HCT116 (cell line): ENCODE measurements at regions not wholly inside any gene's neighbourhood (a gene's known extent, or its start where the extent isn't known, plus 50 kb on each side); places are given as distances from the start of the nearest gene placed in this dataset.

ENCODE experiments used
- ATAC-seq: fragments of 200-7000 bp; cut with Tn5 transposase; 2 replicates; pipeline ENCODE4 v1.9.1; 2020; ENCODE audit warnings: mild to moderate bottlenecking, moderate library complexity
- BruUV-seq: library from RNA; stranded (reverse); fragments of 400-500 nt; replicated peaks from 2 replicates; lab custom pipeline; 2021; lab: Mats Ljungman, UMichigan
- CTCF ChIA-PET: fragments of 300-600 bp; sonication (Branson Sonifier 250); formaldehyde crosslinking; loops from one replicate; lab custom pipeline; 2021; ENCODE audit warnings: antibody characterized with exemption; lab: Charles Lee
- POLR2A ChIA-PET: fragments of 300-600, 350-600 bp; sonication (Branson Sonifier 250); formaldehyde crosslinking; loops from one replicate; lab custom pipeline; 2021; ENCODE audit warnings: antibody characterized with exemption; lab: Charles Lee
- RAD21 ChIA-PET, 2 experiments: fragments of 300-600 bp; sonication (Branson Sonifier 250); formaldehyde crosslinking; loops; one replicate each; lab custom pipeline; 2023; ENCODE audit warnings: low total read pairs in 2 of 2; ENCODE audit not compliant: uncharacterized antibody in 2 of 2, unreplicated experiment in 2 of 2, low non-redundant PET in 1 of 2; lab: Charles Lee
- DNase-seq: peaks from one replicate; pipeline ENCODE4 v3.0.0-alpha.2; 2010; ENCODE audit warnings: low read depth, low spot score
- H2AFZ ChIP-seq: fragments of 200-600 bp; shearing (Covaris generic), sonication (generic); 2 replicates; pipeline ENCODE4 v1.6.1; 2017; ENCODE audit warnings: low read depth, mixed run types, mixed read lengths, antibody characterized with exemption, low read length; ENCODE audit not compliant: poor library complexity, severe bottlenecking
- H3K27ac ChIP-seq: 2 replicates; pipeline ENCODE4 v1.5.1; 2012; ENCODE audit warnings: low read depth, low read length
- H3K27me3 ChIP-seq: fragments of 200-600 bp; sonication (generic); 2 replicates; pipeline ENCODE4 v1.6.1; 2016; ENCODE audit warnings: mixed run types, low read length, mixed read lengths; ENCODE audit not compliant: insufficient read depth
- H3K36me3 ChIP-seq, 2 experiments: fragments of 200-500 bp in 1 of 2; fragments of 200-600 bp in 1 of 2; sonication (Bioruptor generic) in 1 of 2; sonication (generic) in 1 of 2; 2 replicates each; pipeline versions ENCODE4 v1.5.1 to v1.6.1; 2014 to 2016; ENCODE audit warnings: low read length in 2 of 2, inconsistent platforms in 1 of 2, mixed read lengths in 1 of 2, mixed run types in 1 of 2; ENCODE audit not compliant: insufficient read depth in 2 of 2, control insufficient read depth in 1 of 2
- H3K4me1 ChIP-seq, 2 experiments: fragments of 200-600 bp in 1 of 2; sonication (generic) in 1 of 2; 2 replicates each; pipeline versions ENCODE4 v1.5.1 to v1.6.1; 2012 to 2017; ENCODE audit warnings: low read length in 2 of 2, inconsistent platforms in 1 of 2, mild to moderate bottlenecking in 1 of 2, mixed read lengths in 1 of 2, mixed run types in 1 of 2, moderate library complexity in 1 of 2; ENCODE audit not compliant: insufficient read depth in 2 of 2, control insufficient read depth in 1 of 2
- H3K4me2 ChIP-seq: fragments of 200-600 bp; sonication (generic); 2 replicates; pipeline ENCODE4 v1.6.1; 2017; ENCODE audit warnings: mixed run types, low read length, mixed read lengths
- H3K4me3 ChIP-seq, 2 experiments: fragments of 200-600 bp in 1 of 2; sonication (generic) in 1 of 2; replicated peaks in 1 of 2; 2 replicates each; pipeline ENCODE4 v1.5.1; 2011 to 2016; ENCODE audit warnings: low read length in 2 of 2, control low read depth in 1 of 2, low read depth in 1 of 2, mild to moderate bottlenecking in 1 of 2, mixed read lengths in 1 of 2, mixed run types in 1 of 2
- H3K79me2 ChIP-seq: fragments of 200-600 bp; sonication (generic); 2 replicates; pipeline ENCODE4 v1.6.1; 2017; ENCODE audit warnings: mild to moderate bottlenecking, mixed run types, low read length, moderate library complexity, mixed read lengths; ENCODE audit not compliant: insufficient read depth
- H3K9ac ChIP-seq: fragments of 200-600 bp; sonication (generic); 2 replicates; pipeline ENCODE4 v1.6.1; 2016; ENCODE audit warnings: low read length, mixed read lengths
- H3K9me2 ChIP-seq: fragments of 200-600 bp; sonication (generic), shearing (Covaris generic); 2 replicates; pipeline ENCODE4 v1.6.1; 2017; ENCODE audit warnings: mixed run types, mild to moderate bottlenecking, moderate library complexity; ENCODE audit not compliant: insufficient read depth
- H3K9me3 ChIP-seq, 2 experiments: fragments of 200-500 bp in 1 of 2; fragments of 200-600 bp in 1 of 2; sonication (Bioruptor generic) in 1 of 2; sonication (generic) in 1 of 2; 2 replicates each; pipeline ENCODE4 v1.6.1; 2014 to 2017; ENCODE audit warnings: low read length in 2 of 2, mixed read lengths in 2 of 2, inconsistent platforms in 1 of 2, low read depth in 1 of 2, mild to moderate bottlenecking in 1 of 2, mixed run types in 1 of 2, moderate library complexity in 1 of 2; ENCODE audit not compliant: control insufficient read depth in 1 of 2, insufficient read depth in 1 of 2
- H4K20me1 ChIP-seq: fragments of 200-600 bp; sonication (generic), shearing (Covaris generic); 2 replicates; pipeline ENCODE4 v1.6.1; 2017; ENCODE audit warnings: mixed run types, mild to moderate bottlenecking, moderate library complexity; ENCODE audit not compliant: insufficient read depth
- EZH2phosphoT487 ChIP-seq: fragments of 200-600 bp; IDR thresholded peaks from 2 replicates; pipeline ENCODE4 v1.6.1; 2018; ENCODE audit warnings: antibody characterized with exemption, borderline replicate concordance
- FOSL1 ChIP-seq: IDR thresholded peaks from 2 replicates; pipeline ENCODE4 v1.6.1; 2012; ENCODE audit warnings: low read depth
- POLR2A ChIP-seq: IDR thresholded peaks from 2 replicates; pipeline ENCODE4 v1.7.0; 2011; ENCODE audit warnings: borderline replicate concordance; ENCODE audit not compliant: insufficient read depth, insufficient read length; ENCODE audit errors: extremely low read depth
- POLR2AphosphoS5 ChIP-seq: IDR thresholded peaks from 2 replicates; pipeline ENCODE4 v1.6.1; 2011; ENCODE audit warnings: mild to moderate bottlenecking, low read depth, low read length, moderate library complexity
- SP1 ChIP-seq: IDR thresholded peaks from 2 replicates; pipeline ENCODE4 v1.6.1; 2012; ENCODE audit warnings: low read depth
- SRF ChIP-seq: IDR thresholded peaks from 2 replicates; pipeline ENCODE4 v1.6.1; 2012; ENCODE audit warnings: low read depth
- TCF7L2 ChIP-seq: IDR thresholded peaks from 2 replicates; pipeline ENCODE4 v1.7.0; 2011; ENCODE audit warnings: borderline replicate concordance, inconsistent platforms; ENCODE audit not compliant: insufficient read depth, insufficient read length; ENCODE audit errors: extremely low read depth
- ZBTB33 ChIP-seq: IDR thresholded peaks from 2 replicates; pipeline ENCODE4 v1.6.1; 2011; ENCODE audit warnings: mild to moderate bottlenecking, low read length, moderate library complexity; ENCODE audit not compliant: insufficient replicate concordance; ENCODE audit errors: extremely low read depth
- intact Hi-C: fragments of 100-400 bp; cut with micrococcal nuclease; formaldehyde crosslinking; loops from 2 replicates; pipeline ENCODE4 v1.10.0; 2022
- TF ChIP-seq, protein P1 (sequence below), 3 experiments: fragments of 200-600 bp in 1 of 3; sonication (generic) in 1 of 3; IDR thresholded peaks in 2 of 3; conservative IDR thresholded peaks in 1 of 3; 2 replicates each; pipeline ENCODE4 v1.5.1; 2012 to 2017; ENCODE audit warnings: low read depth in 2 of 3, low read length in 2 of 3, antibody characterized with exemption in 1 of 3, borderline replicate concordance in 1 of 3, control low read depth in 1 of 3, mild to moderate bottlenecking in 1 of 3, mixed read lengths in 1 of 3, mixed run types in 1 of 3, moderate library complexity in 1 of 3; ENCODE audit not compliant: insufficient read depth in 1 of 3

GRCh38 chr4:20050768-20051167, 200.9 kb upstream of the SLIT2 start:
- Histone ChIP-seq H4K20me1 (no peaks in the 10 kb centered on the region), H3K4me3 (no peak overlapping the region), H3K4me2 (no peak overlapping the region), H3K9ac (no peak overlapping the region), H3K4me1 (no peaks in the 10 kb centered on the region), H3K79me2 (no peaks in the 10 kb centered on the region), H3K9me2 (no peaks in the 10 kb centered on the region), H2AFZ (no peak overlapping the region), H3K27me3 (no peaks in the 10 kb centered on the region), H3K9me3 (no peaks in the 10 kb centered on the region)
- no peak for ATAC-seq
- RAD21 ChIA-PET: no interaction called here
- CTCF ChIA-PET: no interaction called here
- intact Hi-C loops: no loop called here
- no peak for TF ChIP-seq FOSL1
- no peak for TF ChIP-seq POLR2AphosphoS5
- TF ChIP-seq SP1: no peak
- TF ChIP-seq, protein P1, sequence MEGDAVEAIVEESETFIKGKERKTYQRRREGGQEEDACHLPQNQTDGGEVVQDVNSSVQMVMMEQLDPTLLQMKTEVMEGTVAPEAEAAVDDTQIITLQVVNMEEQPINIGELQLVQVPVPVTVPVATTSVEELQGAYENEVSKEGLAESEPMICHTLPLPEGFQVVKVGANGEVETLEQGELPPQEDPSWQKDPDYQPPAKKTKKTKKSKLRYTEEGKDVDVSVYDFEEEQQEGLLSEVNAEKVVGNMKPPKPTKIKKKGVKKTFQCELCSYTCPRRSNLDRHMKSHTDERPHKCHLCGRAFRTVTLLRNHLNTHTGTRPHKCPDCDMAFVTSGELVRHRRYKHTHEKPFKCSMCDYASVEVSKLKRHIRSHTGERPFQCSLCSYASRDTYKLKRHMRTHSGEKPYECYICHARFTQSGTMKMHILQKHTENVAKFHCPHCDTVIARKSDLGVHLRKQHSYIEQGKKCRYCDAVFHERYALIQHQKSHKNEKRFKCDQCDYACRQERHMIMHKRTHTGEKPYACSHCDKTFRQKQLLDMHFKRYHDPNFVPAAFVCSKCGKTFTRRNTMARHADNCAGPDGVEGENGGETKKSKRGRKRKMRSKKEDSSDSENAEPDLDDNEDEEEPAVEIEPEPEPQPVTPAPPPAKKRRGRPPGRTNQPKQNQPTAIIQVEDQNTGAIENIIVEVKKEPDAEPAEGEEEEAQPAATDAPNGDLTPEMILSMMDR (IDR thresholded peaks at IDR 0.05 in 2 of 3, conservative IDR thresholded peaks at IDR 0.05 in 1 of 3; ENCODE audit: borderline replicate concordance in 1 of 3, insufficient read depth in 1 of 3, low read depth in 2 of 3, low read length in 2 of 3): no peak
- no peak for TF ChIP-seq EZH2phosphoT487
- TF ChIP-seq ZBTB33: no peak
- TF ChIP-seq POLR2A: no peak
- TF ChIP-seq TCF7L2: no peak
- no peak for TF ChIP-seq SRF
- TF ChIP-seq, all 23 proteins: peak for 0
- Histone ChIP-seq H3K27ac (no peak overlapping the region), H3K36me3 (no peaks in the 10 kb centered on the region)
- POLR2A ChIA-PET: no interaction called here
- DNase-seq: no peak
- BruUV-seq: no TSS peak
